ENCODE measurements at regions not wholly inside any gene's neighbourhood (a gene's known extent, or its start where the extent isn't known, plus 50 kb on each side); places are given as distances from the start of the nearest gene placed in this dataset.

GRCh38 chr16:9197957-9198661, 106.7 kb downstream of the HAPSTR1 start:
- CTCF ChIA-PET, result no interaction called here
- TF ChIP-seq CTCF (conservative IDR thresholded peaks at IDR 0.05; ENCODE audit: low read depth), result no peak
- no peak for DNase-seq (ENCODE audit: low spot score)
- no peak overlapping the region for H3K27ac ChIP-seq
- POLR2A ChIA-PET (ENCODE audit: low non-redundant PET), result no interaction called here

GRCh38 chr16:9199311-9199710, 107.9 kb downstream of the HAPSTR1 start:
- no peak overlapping the region for H3K27ac ChIP-seq
- TF ChIP-seq CTCF (conservative IDR thresholded peaks at IDR 0.05; ENCODE audit: low read depth), result no peak
- DNase-seq (ENCODE audit: low spot score), result no peak
- ChIA-PET CTCF (no interaction called here), POLR2A (ENCODE audit: low non-redundant PET) (no interaction called here)

GRCh38 chr16:9199751-9200150, 108.3 kb downstream of the HAPSTR1 start:
- DNase-seq (ENCODE audit: low spot score), result no peak
- ChIA-PET POLR2A (ENCODE audit: low non-redundant PET) (no interaction called here), CTCF (no interaction called here)
- no peak for TF ChIP-seq CTCF (conservative IDR thresholded peaks at IDR 0.05; ENCODE audit: low read depth)
- H3K27ac ChIP-seq, result no peak overlapping the region

GRCh38 chr16:9203956-9204355, 112.5 kb downstream of the HAPSTR1 start:
- CTCF ChIA-PET, result no interaction called here
- TF ChIP-seq CTCF (conservative IDR thresholded peaks at IDR 0.05; ENCODE audit: low read depth), result no peak

GRCh38 chr16:9205661-9206060, 114.2 kb downstream of the HAPSTR1 start:
- no peak for DNase-seq (ENCODE audit: low spot score)
- no peak for TF ChIP-seq CTCF (conservative IDR thresholded peaks at IDR 0.05; ENCODE audit: low read depth)
- POLR2A ChIA-PET (ENCODE audit: low non-redundant PET), result no interaction called here
- CTCF ChIA-PET, result no interaction called here
- no peak overlapping the region for H3K27ac ChIP-seq

More at GRCh38 chr16:9203956-9204355, 112.5 kb downstream of the HAPSTR1 start:
- H3K27ac ChIP-seq, result no peak overlapping the region
- no peak for DNase-seq (ENCODE audit: low spot score)
- POLR2A ChIA-PET (ENCODE audit: low non-redundant PET), result no interaction called here

- no peak overlapping the region for H3K27ac ChIP-seq
- POLR2A ChIA-PET (ENCODE audit: low non-redundant PET), result no interaction called here
- no peak for TF ChIP-seq CTCF (conservative IDR thresholded peaks at IDR 0.05; ENCODE audit: low read depth)
- DNase-seq (ENCODE audit: low spot score), result no peak
- CTCF ChIA-PET, result no interaction called here
These were observed 114.7 kb downstream of the HAPSTR1 start for GRCh38 chr16:9206156-9206555.
